DND-41 (cell line): ENCODE measurements at regions not wholly inside any gene's neighbourhood (a gene's known extent, or its start where the extent isn't known, plus 50 kb on each side); places are given as distances from the start of the nearest gene placed in this dataset.

Source experiments
- ATAC-seq: fragments of 200-7000 bp; cut with Tn5 transposase; 3 replicates; pipeline ENCODE4 v1.9.1; 2021; ENCODE audit warnings: low read depth; ENCODE audit not compliant: insufficient read depth
- DNase-seq: peaks from one replicate; pipeline ENCODE4 v3.0.0-alpha.2; 2020
- H2AFZ ChIP-seq: 2 replicates; pipeline ENCODE4 v1.6.0; 2012; ENCODE audit warnings: low read depth, low read length
- H3K27ac ChIP-seq: 2 replicates; pipeline ENCODE4 v1.5.1; 2012; ENCODE audit warnings: low read length, inconsistent platforms
- H3K27me3 ChIP-seq: fragments of 200-600 bp; sonication (generic); 2 replicates; pipeline ENCODE4 v1.6.0; 2012; ENCODE audit warnings: low read length, mild to moderate bottlenecking, inconsistent platforms; ENCODE audit not compliant: insufficient read depth, poor library complexity
- H3K36me3 ChIP-seq: 2 replicates; pipeline ENCODE4 v1.5.1; 2012; ENCODE audit warnings: low read length, inconsistent platforms; ENCODE audit not compliant: insufficient read depth
- H3K4me1 ChIP-seq: 2 replicates; pipeline ENCODE4 v1.5.1; 2012; ENCODE audit warnings: mild to moderate bottlenecking, low read length; ENCODE audit not compliant: insufficient read depth
- H3K4me2 ChIP-seq: 2 replicates; pipeline ENCODE4 v1.6.0; 2012; ENCODE audit warnings: mild to moderate bottlenecking, moderate library complexity, low read length, inconsistent platforms; ENCODE audit not compliant: insufficient read depth
- H3K4me3 ChIP-seq, 2 experiments: fragments of 200-600 bp in 1 of 2; shearing (Covaris generic) in 1 of 2; 2 replicates each; pipeline ENCODE4 v1.5.1; 2012 to 2016; ENCODE audit warnings: inconsistent platforms in 2 of 2, low read length in 2 of 2, mild to moderate bottlenecking in 2 of 2, low read depth in 1 of 2, moderate library complexity in 1 of 2
- H3K79me2 ChIP-seq: 2 replicates; pipeline ENCODE4 v1.6.0; 2012; ENCODE audit warnings: low read length, inconsistent platforms; ENCODE audit not compliant: insufficient read depth
- H3K9ac ChIP-seq: 2 replicates; pipeline ENCODE4 v1.6.0; 2012; ENCODE audit warnings: low read depth, mild to moderate bottlenecking, inconsistent platforms, low read length, moderate library complexity
- H3K9me3 ChIP-seq: 2 replicates; pipeline ENCODE4 v1.5.1; 2012; ENCODE audit warnings: low read length, moderate library complexity, mild to moderate bottlenecking, inconsistent platforms; ENCODE audit not compliant: insufficient read depth, severe bottlenecking
- H4K20me1 ChIP-seq: 2 replicates; pipeline ENCODE4 v1.6.0; 2012; ENCODE audit warnings: low read length; ENCODE audit not compliant: insufficient read depth
- CTCF ChIP-seq: IDR thresholded peaks from 2 replicates; pipeline ENCODE4 v1.5.1; 2012; ENCODE audit warnings: borderline replicate concordance, low read length, moderate library complexity, mild to moderate bottlenecking; ENCODE audit not compliant: poor library complexity, severe bottlenecking; ENCODE audit errors: extremely low read depth
- EZH2 ChIP-seq: IDR thresholded peaks from 3 replicates; pipeline ENCODE4 v1.6.1; 2012; ENCODE audit warnings: borderline replicate concordance, low read depth, mild to moderate bottlenecking, moderate library complexity, low read length, inconsistent platforms; ENCODE audit not compliant: severe bottlenecking

GRCh38 chr2:126751477-126751876, 95.5 kb downstream of the GYPC start:
- Histone ChIP-seq H4K20me1 (no peaks in the 10 kb centered on the region), H3K9ac (no peak overlapping the region), H3K27me3 (peaks cover 11% of the 10 kb centered on the region), H2AFZ (no peak overlapping the region), H3K36me3 (no peaks in the 10 kb centered on the region), H3K79me2 (no peaks in the 10 kb centered on the region), H3K4me3 (no peak overlapping the region), H3K9me3 (no peaks in the 10 kb centered on the region), H3K27ac (no peak overlapping the region), H3K4me2 (no peak overlapping the region), H3K4me1 (no peaks in the 10 kb centered on the region)
- no peak for ATAC-seq
- DNase-seq = no peak
- no peak for TF ChIP-seq CTCF
- no peak for TF ChIP-seq EZH2

- Histone ChIP-seq H2AFZ (no peak overlapping the region), H3K27me3 (peaks cover 14% of the 10 kb centered on the region), H3K9ac (no peak overlapping the region), H3K36me3 (no peaks in the 10 kb centered on the region), H3K9me3 (no peaks in the 10 kb centered on the region), H3K79me2 (no peaks in the 10 kb centered on the region), H3K4me2 (no peak overlapping the region), H3K27ac (no peak overlapping the region), H3K4me1 (no peaks in the 10 kb centered on the region), H4K20me1 (no peaks in the 10 kb centered on the region), H3K4me3 (no peak overlapping the region)
- no peak for TF ChIP-seq CTCF
- TF ChIP-seq EZH2 = no peak
- ATAC-seq (no peak), DNase-seq (no peak)
Measured at GRCh38 chr2:126752876-126753275, 96.9 kb downstream of the GYPC start.

DNA sequence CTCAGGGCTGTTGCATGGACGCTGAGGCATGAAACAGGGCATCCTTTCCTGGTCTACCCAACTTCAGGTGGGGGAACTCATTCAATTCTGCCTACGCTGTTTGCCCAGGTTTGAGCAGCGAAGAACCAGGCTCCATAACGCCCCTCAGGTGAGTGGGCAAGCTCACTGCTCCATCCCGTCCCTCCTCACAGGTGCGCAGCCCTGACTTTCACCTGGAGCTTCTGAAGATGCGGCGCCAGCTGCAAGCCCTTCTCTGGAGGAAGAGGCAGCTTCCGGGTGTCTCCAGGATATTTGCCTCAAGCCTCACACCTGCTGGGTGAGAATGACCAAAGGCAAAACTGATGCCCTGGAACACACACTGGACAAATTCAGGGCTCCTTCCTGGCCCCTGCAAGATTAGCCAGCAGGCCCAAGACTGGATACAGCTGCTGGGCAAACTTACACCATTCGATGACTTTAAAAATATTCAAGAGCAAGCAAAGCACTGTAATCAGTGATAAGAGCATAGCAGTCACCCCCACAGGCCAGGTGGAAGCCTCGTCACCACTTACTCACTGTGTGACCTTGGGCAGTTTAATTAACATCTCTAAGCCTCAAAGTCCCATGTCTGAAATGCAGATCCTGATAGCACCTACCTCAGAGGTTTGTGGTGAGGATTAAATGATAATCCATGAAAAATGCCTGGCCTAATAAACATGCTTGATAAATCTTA, 97.7 kb downstream of the GYPC start:
- no peak for DNase-seq
- no peak overlapping the region for H3K9ac ChIP-seq
- H3K9me3 ChIP-seq = no peaks in the 10 kb centered on the region
- H3K4me1 ChIP-seq = no peaks in the 10 kb centered on the region
- no peak overlapping the region for H2AFZ ChIP-seq
- no peak for TF ChIP-seq CTCF
- TF ChIP-seq EZH2 = no peak
- no peak overlapping the region for H3K4me3 ChIP-seq
- peaks cover 9% of the 10 kb centered on the region for H3K27me3 ChIP-seq
- no peak for ATAC-seq
- no peaks in the 10 kb centered on the region for H4K20me1 ChIP-seq
- no peaks in the 10 kb centered on the region for H3K79me2 ChIP-seq
- no peaks in the 10 kb centered on the region for H3K36me3 ChIP-seq
- H3K27ac ChIP-seq = no peak overlapping the region
- H3K4me2 ChIP-seq = no peak overlapping the region
